Chondrocyte (in vitro differentiated cells): ENCODE measurements at regions not wholly inside any gene's neighbourhood (a gene's known extent, or its start where the extent isn't known, plus 50 kb on each side); places are given as distances from the start of the nearest gene placed in this dataset.

Experiments used
- DNase-seq: peaks from one replicate; pipeline ENCODE4 v3.0.0; 2021; ENCODE audit warnings: mixed read lengths, low spot score
- H3K27ac Mint-ChIP-seq: one replicate; pipeline ENCODE4 v1.8.0; 2021; ENCODE audit warnings: mild to moderate bottlenecking, moderate library complexity, mixed read lengths; ENCODE audit not compliant: unreplicated experiment
- H3K27me3 Mint-ChIP-seq: 2 replicates; pipeline ENCODE4 v1.8.0; 2021; ENCODE audit warnings: low read depth, mixed read lengths
- H3K36me3 Mint-ChIP-seq: 2 replicates; pipeline ENCODE4 v1.8.0; 2021; ENCODE audit warnings: low read depth, mixed read lengths
- H3K4me1 Mint-ChIP-seq: 2 replicates; pipeline ENCODE4 v1.8.0; 2021; ENCODE audit warnings: low read depth, mild to moderate bottlenecking, mixed read lengths
- H3K4me3 Mint-ChIP-seq: one replicate; pipeline ENCODE4 v1.8.0; 2021; ENCODE audit warnings: mild to moderate bottlenecking, moderate library complexity, mixed read lengths; ENCODE audit not compliant: unreplicated experiment
- H3K9me3 Mint-ChIP-seq: 2 replicates; pipeline ENCODE4 v1.8.0; 2021; ENCODE audit warnings: low read depth, mixed read lengths
- CTCF ChIP-seq: fragments of 200-600 bp; sonication (generic); IDR thresholded peaks from 2 replicates; pipeline ENCODE4 v1.5.0; 2021; ENCODE audit warnings: antibody characterized with exemption, mild to moderate bottlenecking, moderate library complexity

GRCh38 chr2:217462121-217462520 is 540.7 kb downstream of the TNS1 start:
- H3K27ac Mint-ChIP-seq = no peak overlapping the region
- H3K9me3 Mint-ChIP-seq = no peaks in the 10 kb centered on the region
- no peaks in the 10 kb centered on the region for H3K36me3 Mint-ChIP-seq
- H3K4me3 Mint-ChIP-seq = no peak overlapping the region
- no peak for DNase-seq
- TF ChIP-seq CTCF = no peak
- no peaks in the 10 kb centered on the region for H3K27me3 Mint-ChIP-seq
- H3K4me1 Mint-ChIP-seq = no peaks in the 10 kb centered on the region

- H3K4me3 Mint-ChIP-seq = no peak overlapping the region
- no peaks in the 10 kb centered on the region for H3K36me3 Mint-ChIP-seq
- no peaks in the 10 kb centered on the region for H3K4me1 Mint-ChIP-seq
- DNase-seq = no peak
- H3K27ac Mint-ChIP-seq = no peak overlapping the region
- no peaks in the 10 kb centered on the region for H3K9me3 Mint-ChIP-seq
- H3K27me3 Mint-ChIP-seq = no peaks in the 10 kb centered on the region
- no peak for TF ChIP-seq CTCF
Measured at GRCh38 chr2:217461674-217462073, 541.1 kb downstream of the TNS1 start.

GRCh38 chr2:217459680-217460405 is 543.0 kb downstream of the TNS1 start:
- Mint-ChIP-seq H3K4me3 (no peak overlapping the region), H3K27me3 (no peaks in the 10 kb centered on the region), H3K9me3 (no peaks in the 10 kb centered on the region), H3K36me3 (no peaks in the 10 kb centered on the region), H3K4me1 (no peaks in the 10 kb centered on the region), H3K27ac (no peak overlapping the region)
- no peak for DNase-seq
- no peak for TF ChIP-seq CTCF

- Mint-ChIP-seq H3K4me1 (no peaks in the 10 kb centered on the region), H3K27ac (no peak overlapping the region), H3K36me3 (no peaks in the 10 kb centered on the region), H3K27me3 (no peaks in the 10 kb centered on the region), H3K4me3 (no peak overlapping the region), H3K9me3 (no peaks in the 10 kb centered on the region)
- no peak for TF ChIP-seq CTCF
- DNase-seq = no peak
Measured at GRCh38 chr2:217459016-217459415, 543.8 kb downstream of the TNS1 start.

GRCh38 chr2:217456016-217456415 is 546.8 kb downstream of the TNS1 start:
- Mint-ChIP-seq H3K4me1 (peaks cover 8% of the 10 kb centered on the region), H3K36me3 (no peaks in the 10 kb centered on the region), H3K4me3 (no peak overlapping the region), H3K27ac (no peak overlapping the region), H3K27me3 (no peaks in the 10 kb centered on the region), H3K9me3 (no peaks in the 10 kb centered on the region)
- no peak for TF ChIP-seq CTCF
- no peak for DNase-seq
